ENCODE measurements at regions not wholly inside any gene's neighbourhood (a gene's known extent, or its start where the extent isn't known, plus 50 kb on each side); places are given as distances from the start of the nearest gene placed in this dataset.

DNA sequence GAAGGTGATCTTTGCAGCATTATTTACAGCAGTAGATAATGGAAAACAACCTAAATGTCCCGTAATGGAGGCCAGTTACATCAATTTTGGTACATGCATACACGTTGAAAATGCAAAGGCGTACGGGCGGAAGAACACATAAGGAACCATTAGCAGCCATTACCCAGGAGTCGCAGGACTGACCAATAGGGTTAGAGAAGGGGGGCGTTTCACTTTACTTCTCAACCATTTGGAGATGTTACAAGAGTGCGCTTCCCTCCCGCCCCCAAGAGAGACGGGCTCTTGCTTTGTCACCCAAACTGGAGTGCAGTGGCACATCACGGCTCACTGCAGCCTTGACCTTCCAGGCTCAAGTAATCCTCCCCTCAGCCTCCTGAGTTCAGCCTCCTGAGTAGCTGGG is 52.8 kb upstream of the SLC35C1 start:
- TF ChIP-seq, protein P1, sequence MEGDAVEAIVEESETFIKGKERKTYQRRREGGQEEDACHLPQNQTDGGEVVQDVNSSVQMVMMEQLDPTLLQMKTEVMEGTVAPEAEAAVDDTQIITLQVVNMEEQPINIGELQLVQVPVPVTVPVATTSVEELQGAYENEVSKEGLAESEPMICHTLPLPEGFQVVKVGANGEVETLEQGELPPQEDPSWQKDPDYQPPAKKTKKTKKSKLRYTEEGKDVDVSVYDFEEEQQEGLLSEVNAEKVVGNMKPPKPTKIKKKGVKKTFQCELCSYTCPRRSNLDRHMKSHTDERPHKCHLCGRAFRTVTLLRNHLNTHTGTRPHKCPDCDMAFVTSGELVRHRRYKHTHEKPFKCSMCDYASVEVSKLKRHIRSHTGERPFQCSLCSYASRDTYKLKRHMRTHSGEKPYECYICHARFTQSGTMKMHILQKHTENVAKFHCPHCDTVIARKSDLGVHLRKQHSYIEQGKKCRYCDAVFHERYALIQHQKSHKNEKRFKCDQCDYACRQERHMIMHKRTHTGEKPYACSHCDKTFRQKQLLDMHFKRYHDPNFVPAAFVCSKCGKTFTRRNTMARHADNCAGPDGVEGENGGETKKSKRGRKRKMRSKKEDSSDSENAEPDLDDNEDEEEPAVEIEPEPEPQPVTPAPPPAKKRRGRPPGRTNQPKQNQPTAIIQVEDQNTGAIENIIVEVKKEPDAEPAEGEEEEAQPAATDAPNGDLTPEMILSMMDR (IDR thresholded peaks at IDR 0.05): no peak
- no peak for TF ChIP-seq POLR2A (IDR thresholded peaks at IDR 0.05)

Measured in uterus (tissue), 2 donors.